CD4-positive, CD25-positive, alpha-beta regulatory T cell (primary cell): ENCODE measurements at regions not wholly inside any gene's neighbourhood (a gene's known extent, or its start where the extent isn't known, plus 50 kb on each side); places are given as distances from the start of the nearest gene placed in this dataset.

Experiments used
- ATAC-seq, 2 donors: fragments of 150-1000 bp; cut with Tn5 transposase; one replicate each; pipeline ENCODE4 v1.10.0; 2021; ENCODE audit warnings: low read depth in 2 of 2, moderate number of reproducible peaks in 2 of 2, moderate library complexity in 1 of 2
- DNase-seq, 3 donors: peaks; one replicate each; pipeline versions ENCODE4 v3.0.0 to v3.0.0-alpha.2; 2012 to 2022; ENCODE audit warnings: mixed read lengths in 1 of 3
- H3K27ac ChIP-seq: one replicate; pipeline ENCODE4 v1.7.0; 2013; ENCODE audit warnings: mild to moderate bottlenecking, low read length; ENCODE audit not compliant: insufficient read depth, poor library complexity, severe bottlenecking
- H3K27me3 ChIP-seq: one replicate; pipeline ENCODE4 v1.7.0; 2013; ENCODE audit warnings: low read length; ENCODE audit not compliant: control insufficient read depth, insufficient read depth
- H3K36me3 ChIP-seq: one replicate; pipeline ENCODE4 v1.7.0; 2013; ENCODE audit warnings: mild to moderate bottlenecking, low read length, moderate library complexity; ENCODE audit not compliant: control insufficient read depth, insufficient read depth
- H3K4me1 ChIP-seq: 2 replicates; pipeline ENCODE4 v1.7.0; 2013; ENCODE audit warnings: mild to moderate bottlenecking, low read length; ENCODE audit not compliant: insufficient read depth, control insufficient read depth, poor library complexity, severe bottlenecking
- H3K4me3 ChIP-seq: one replicate; pipeline ENCODE4 v1.7.0; 2013; ENCODE audit warnings: low read depth, mild to moderate bottlenecking, low read length, moderate library complexity
- H3K9me3 ChIP-seq, 2 experiments: 1 replicate in 1 of 2; 2 replicates in 1 of 2; pipeline ENCODE4 v1.7.0; 2013; ENCODE audit warnings: low read length in 2 of 2, mild to moderate bottlenecking in 1 of 2, moderate library complexity in 1 of 2; ENCODE audit not compliant: control insufficient read depth in 2 of 2
- H3K27ac Mint-ChIP-seq, 3 donors: one replicate each; pipeline ENCODE4 v1.8.0; 2020 to 2022; ENCODE audit warnings: mild to moderate bottlenecking in 3 of 3, mixed read lengths in 3 of 3, moderate library complexity in 2 of 3
- H3K27me3 Mint-ChIP-seq: one replicate; pipeline ENCODE4 v1.8.0; 2022; ENCODE audit warnings: mild to moderate bottlenecking, mixed read lengths
- H3K36me3 Mint-ChIP-seq: one replicate; pipeline ENCODE4 v1.8.0; 2020; ENCODE audit warnings: mixed read lengths
- H3K4me1 Mint-ChIP-seq, 4 donors: one replicate each; pipeline ENCODE4 v1.8.0; 2020 to 2022; ENCODE audit warnings: mixed read lengths in 4 of 4, mild to moderate bottlenecking in 1 of 4
- H3K4me3 Mint-ChIP-seq, 4 donors: one replicate each; pipeline ENCODE4 v1.8.0; 2020 to 2022; ENCODE audit warnings: mild to moderate bottlenecking in 4 of 4, mixed read lengths in 4 of 4, moderate library complexity in 3 of 4
- H3K9me3 Mint-ChIP-seq, 7 donors: one replicate each; pipeline ENCODE4 v1.8.0; 2020 to 2022; ENCODE audit warnings: mixed read lengths in 7 of 7, mild to moderate bottlenecking in 3 of 7, moderate library complexity in 2 of 7

DNA sequence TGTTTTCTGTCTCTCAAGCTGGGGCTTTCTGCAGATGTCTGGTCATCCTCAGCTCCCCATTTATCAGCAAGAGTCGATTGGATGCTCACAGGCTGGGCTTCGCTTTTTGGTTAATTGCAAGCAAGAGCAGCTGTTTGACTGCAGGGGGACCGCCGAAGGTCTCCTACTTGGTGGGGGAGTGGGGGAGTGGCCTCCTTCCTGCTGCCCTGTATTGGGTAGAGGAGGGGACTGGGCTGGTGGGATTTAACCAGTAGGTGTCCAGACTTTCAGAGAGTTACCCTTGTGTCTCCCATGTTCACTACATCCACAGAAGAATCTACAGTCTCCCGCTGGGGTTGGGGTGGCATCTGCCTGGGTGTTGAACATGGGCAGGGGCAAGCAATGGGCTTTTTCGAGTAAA, 78.7 kb downstream of the PLXNA1 start:
- peaks cover 4 to 5% of the 10 kb centered on the region in 2 experiments for H3K9me3 ChIP-seq
- H3K27ac Mint-ChIP-seq = no peak overlapping the region
- H3K4me3 ChIP-seq = no peak overlapping the region
- DNase-seq = no peak
- peaks cover 2% of the 10 kb centered on the region for H3K27me3 ChIP-seq
- H3K27ac ChIP-seq = no peak overlapping the region
- no peak for ATAC-seq
- no peaks in the 10 kb centered on the region for H3K36me3 ChIP-seq
- peaks cover 4% of the 10 kb centered on the region for H3K36me3 Mint-ChIP-seq
- no peaks in the 10 kb centered on the region for H3K4me1 ChIP-seq
- peaks cover 0 to 7% (median 4%) of the 10 kb centered on the region in 7 donors for H3K9me3 Mint-ChIP-seq
- no peaks in the 10 kb centered on the region for H3K4me1 Mint-ChIP-seq
- peaks cover 5% of the 10 kb centered on the region for H3K27me3 Mint-ChIP-seq
- no peak overlapping the region for H3K4me3 Mint-ChIP-seq

GRCh38 chr3:127062926-127063325, 80.0 kb downstream of the PLXNA1 start:
- Mint-ChIP-seq H3K4me1 (no peaks in the 10 kb centered on the region), H3K9me3 (peaks cover 0 to 3% (median 0%) of the 10 kb centered on the region in 7 donors), H3K27ac (no peak overlapping the region), H3K4me3 (no peak overlapping the region), H3K36me3 (no peaks in the 10 kb centered on the region), H3K27me3 (peaks cover 5% of the 10 kb centered on the region)
- Histone ChIP-seq H3K27me3 (peaks cover 5% of the 10 kb centered on the region), H3K36me3 (no peaks in the 10 kb centered on the region), H3K9me3 (no peaks in the 10 kb centered on the region), H3K4me1 (no peaks in the 10 kb centered on the region), H3K27ac (no peak overlapping the region), H3K4me3 (no peak overlapping the region)
- ATAC-seq (no peak), DNase-seq (no peak)

GRCh38 chr3:127063916-127064315, 81.0 kb downstream of the PLXNA1 start:
- no peaks in the 10 kb centered on the region for H3K36me3 Mint-ChIP-seq
- Histone ChIP-seq H3K4me3 (no peak overlapping the region), H3K27me3 (peaks cover 5% of the 10 kb centered on the region), H3K27ac (no peak overlapping the region), H3K4me1 (no peaks in the 10 kb centered on the region), H3K36me3 (no peaks in the 10 kb centered on the region), H3K9me3 (no peaks in the 10 kb centered on the region)
- H3K9me3 Mint-ChIP-seq = peaks cover 0 to 3% (median 0%) of the 10 kb centered on the region in 7 donors
- H3K27me3 Mint-ChIP-seq = peaks cover 5% of the 10 kb centered on the region
- no peak overlapping the region for H3K27ac Mint-ChIP-seq
- H3K4me1 Mint-ChIP-seq = no peaks in the 10 kb centered on the region
- ATAC-seq (no peak), DNase-seq (no peak)
- no peak overlapping the region for H3K4me3 Mint-ChIP-seq

- Mint-ChIP-seq H3K27me3 (peaks cover 9% of the 10 kb centered on the region), H3K27ac (no peak overlapping the region), H3K36me3 (no peaks in the 10 kb centered on the region), H3K9me3 (peaks cover 0 to 2% (median 0%) of the 10 kb centered on the region in 7 donors), H3K4me1 (no peaks in the 10 kb centered on the region), H3K4me3 (no peak overlapping the region)
- DNase-seq = no peak
- Histone ChIP-seq H3K4me3 (no peak overlapping the region), H3K36me3 (no peaks in the 10 kb centered on the region), H3K27me3 (peaks cover 5% of the 10 kb centered on the region), H3K9me3 (no peaks in the 10 kb centered on the region), H3K4me1 (no peaks in the 10 kb centered on the region), H3K27ac (no peak overlapping the region)
- ATAC-seq = no peak
Measured at GRCh38 chr3:127064391-127065137, 81.6 kb downstream of the PLXNA1 start.

DNA sequence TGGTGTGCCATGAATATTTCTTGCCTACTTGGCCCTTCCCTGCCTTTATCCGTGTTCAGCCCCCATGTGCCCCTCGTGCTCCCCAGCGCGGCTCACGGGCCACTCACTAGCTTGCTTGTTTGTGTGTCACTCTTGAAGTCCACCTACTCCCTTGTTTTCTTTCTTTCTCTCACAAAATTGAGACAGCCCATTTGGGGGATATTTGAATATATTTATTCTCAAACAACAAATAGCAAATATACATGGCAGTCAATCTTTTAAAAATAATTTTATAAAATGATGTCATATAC, 82.2 kb downstream of the PLXNA1 start:
- H3K27me3 Mint-ChIP-seq = peaks cover 9% of the 10 kb centered on the region
- no peak overlapping the region for H3K4me3 Mint-ChIP-seq
- H3K36me3 Mint-ChIP-seq = no peaks in the 10 kb centered on the region
- Histone ChIP-seq H3K9me3 (no peaks in the 10 kb centered on the region), H3K27me3 (peaks cover 5% of the 10 kb centered on the region), H3K27ac (no peak overlapping the region), H3K36me3 (no peaks in the 10 kb centered on the region), H3K4me1 (no peaks in the 10 kb centered on the region), H3K4me3 (no peak overlapping the region)
- no peak for DNase-seq
- H3K4me1 Mint-ChIP-seq = no peaks in the 10 kb centered on the region
- no peak for ATAC-seq
- no peak overlapping the region for H3K27ac Mint-ChIP-seq
- H3K9me3 Mint-ChIP-seq = peaks cover 0 to 2% (median 0%) of the 10 kb centered on the region in 7 donors

DNA sequence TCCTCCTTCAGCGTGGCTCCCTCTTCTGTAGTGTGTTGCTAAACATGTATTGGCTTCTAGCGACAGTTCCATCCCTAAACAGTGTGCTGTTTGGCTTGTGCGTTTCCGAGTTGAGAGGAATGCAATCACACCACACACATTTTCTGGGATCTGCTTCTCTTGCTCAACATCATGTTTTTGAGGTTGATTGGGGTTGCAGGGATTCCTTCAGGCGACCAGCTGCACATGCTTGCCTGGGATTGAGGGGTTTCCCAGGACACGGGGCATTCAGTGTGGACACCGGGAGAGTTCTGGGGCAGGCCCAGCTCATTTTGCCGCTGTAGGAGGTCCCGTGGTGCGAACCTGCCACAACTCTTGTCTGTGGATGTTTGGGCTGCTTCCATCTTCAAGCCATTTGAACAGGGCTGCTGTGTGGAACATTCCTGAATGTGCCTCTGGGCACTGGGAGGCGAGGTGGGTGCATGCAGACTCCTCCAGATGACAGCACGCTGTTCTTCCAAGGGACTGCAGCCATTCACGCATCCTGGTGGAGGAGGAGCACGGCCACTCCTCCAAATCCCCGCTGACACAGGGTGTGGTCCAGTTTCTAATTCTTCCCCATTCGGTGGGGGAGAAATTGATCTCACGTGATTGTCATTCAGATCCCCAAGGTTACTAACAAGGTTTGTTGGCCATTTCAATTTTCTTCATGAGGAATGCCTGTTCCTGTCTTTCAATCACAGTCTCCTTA, 82.8 kb downstream of the PLXNA1 start:
- H3K27me3 Mint-ChIP-seq = peaks cover 9% of the 10 kb centered on the region
- ATAC-seq = no peak
- H3K9me3 Mint-ChIP-seq = peaks cover 0 to under 1% (median 0%) of the 10 kb centered on the region in 7 donors
- H3K27ac Mint-ChIP-seq = no peak overlapping the region
- no peaks in the 10 kb centered on the region for H3K36me3 ChIP-seq
- no peak for DNase-seq
- H3K36me3 Mint-ChIP-seq = no peaks in the 10 kb centered on the region
- H3K4me3 ChIP-seq = no peak overlapping the region
- H3K27ac ChIP-seq = no peak overlapping the region
- peaks cover 5% of the 10 kb centered on the region for H3K27me3 ChIP-seq
- H3K9me3 ChIP-seq = no peaks in the 10 kb centered on the region
- H3K4me3 Mint-ChIP-seq = no peak overlapping the region
- no peaks in the 10 kb centered on the region for H3K4me1 ChIP-seq
- no peaks in the 10 kb centered on the region for H3K4me1 Mint-ChIP-seq

GRCh38 chr3:127066635-127067034, 83.7 kb downstream of the PLXNA1 start:
- Histone ChIP-seq H3K9me3 (no peaks in the 10 kb centered on the region), H3K4me1 (no peaks in the 10 kb centered on the region), H3K27me3 (peaks cover 3% of the 10 kb centered on the region), H3K27ac (no peak overlapping the region), H3K4me3 (no peak overlapping the region), H3K36me3 (no peaks in the 10 kb centered on the region)
- Mint-ChIP-seq H3K27me3 (peaks cover 13% of the 10 kb centered on the region), H3K27ac (no peak overlapping the region), H3K4me3 (no peak overlapping the region), H3K9me3 (peaks cover 0 to 2% (median 0%) of the 10 kb centered on the region in 7 donors), H3K36me3 (no peaks in the 10 kb centered on the region), H3K4me1 (no peaks in the 10 kb centered on the region)
- no peak for ATAC-seq
- DNase-seq = no peak
